Astrocyte (in vitro differentiated cells and primary cell): ENCODE measurements at regions not wholly inside any gene's neighbourhood (a gene's known extent, or its start where the extent isn't known, plus 50 kb on each side); places are given as distances from the start of the nearest gene placed in this dataset.

Experiments
- CTCF ChIP-seq: IDR thresholded peaks from 2 replicates; pipeline ENCODE4 v1.5.1; 2011; ENCODE audit warnings: low read depth, mild to moderate bottlenecking, inconsistent platforms, low read length, moderate library complexity; ENCODE audit not compliant: insufficient read depth
- EZH2 ChIP-seq: IDR thresholded peaks from 2 replicates; pipeline ENCODE4 v1.6.1; 2012; ENCODE audit warnings: mild to moderate bottlenecking, low read length, inconsistent platforms; ENCODE audit not compliant: insufficient read depth

- TF ChIP-seq CTCF (peak; percentile 39), EZH2 (no peak)
These were observed 184.8 kb downstream of the BRINP2 start for GRCh38 chr1:177355575-177355974.
